GM12872 (cell line): ENCODE measurements at regions not wholly inside any gene's neighbourhood (a gene's known extent, or its start where the extent isn't known, plus 50 kb on each side); places are given as distances from the start of the nearest gene placed in this dataset.

Experiments
- CTCF ChIP-seq: IDR thresholded peaks from 3 replicates; pipeline ENCODE4 v1.5.1; 2011; ENCODE audit warnings: low read depth, mild to moderate bottlenecking, low read length, moderate library complexity; ENCODE audit not compliant: insufficient read depth

GRCh38 chr6:166738386-166739116 is 111.5 kb upstream of the RPS6KA2 start:
- no peak for TF ChIP-seq CTCF

DNA sequence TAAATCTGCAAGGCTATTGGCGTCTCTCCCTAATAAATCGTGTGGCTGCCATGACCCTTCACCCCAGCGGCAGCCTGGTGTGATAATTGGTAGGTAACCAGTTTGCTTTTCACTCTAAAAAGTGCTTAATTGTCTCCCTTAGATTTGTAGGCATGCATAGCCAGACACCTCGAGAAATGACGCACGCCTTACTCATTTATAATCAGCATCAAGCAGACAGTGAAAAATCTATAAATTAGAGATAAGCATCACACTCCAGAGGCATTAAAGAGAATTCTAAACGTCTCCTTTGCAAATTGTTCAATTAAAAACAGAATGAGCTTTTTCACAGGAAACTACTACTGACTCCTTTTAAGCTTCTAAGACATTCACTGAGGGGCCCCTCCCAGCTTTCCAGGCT is 110.2 kb upstream of the RPS6KA2 start:
- TF ChIP-seq CTCF = no peak

DNA sequence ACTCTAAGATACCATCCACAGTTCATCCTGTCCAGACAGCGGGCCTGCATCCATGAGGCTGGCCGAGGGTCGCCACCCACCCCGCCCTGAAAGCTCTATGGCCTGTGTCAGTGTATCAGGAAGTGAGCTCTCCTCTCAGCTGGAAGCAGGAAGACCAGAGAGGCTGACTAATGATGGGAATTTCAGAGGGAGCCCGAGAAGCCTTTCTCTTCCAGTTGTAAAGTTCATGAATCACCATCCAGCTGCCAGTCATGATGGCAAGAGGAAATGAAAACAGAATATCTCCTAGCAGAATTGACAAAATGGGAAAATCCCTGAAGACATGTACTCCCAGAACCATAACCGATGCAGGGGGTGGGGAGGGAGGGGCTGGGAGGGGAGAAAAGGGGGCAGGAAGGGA is 109.6 kb upstream of the RPS6KA2 start:
- no peak for TF ChIP-seq CTCF

GRCh38 chr6:166733900-166734299 is 106.8 kb upstream of the RPS6KA2 start:
- TF ChIP-seq CTCF = no peak

DNA sequence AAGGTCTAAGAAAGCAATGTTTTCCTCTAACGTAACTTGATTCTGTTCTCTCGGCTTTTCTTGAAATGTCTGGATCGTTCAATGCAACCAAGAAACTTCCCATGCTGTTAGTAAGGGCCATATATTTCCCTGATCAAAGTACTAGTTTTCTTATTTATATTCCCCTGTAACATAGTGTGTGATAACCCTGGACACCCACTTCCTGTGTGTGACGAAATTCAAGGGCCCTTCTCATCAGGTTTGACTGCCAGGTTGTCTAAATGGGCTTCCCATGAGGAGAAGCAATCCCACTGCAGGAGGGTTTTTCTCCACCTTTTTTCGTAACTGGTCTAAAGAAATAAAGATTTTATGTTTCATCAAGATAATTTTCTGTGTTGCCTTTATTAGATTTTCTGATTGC is 102.6 kb upstream of the RPS6KA2 start:
- no peak for TF ChIP-seq CTCF

GRCh38 chr6:166728884-166729530 is 102.0 kb upstream of the RPS6KA2 start:
- TF ChIP-seq CTCF = no peak

DNA sequence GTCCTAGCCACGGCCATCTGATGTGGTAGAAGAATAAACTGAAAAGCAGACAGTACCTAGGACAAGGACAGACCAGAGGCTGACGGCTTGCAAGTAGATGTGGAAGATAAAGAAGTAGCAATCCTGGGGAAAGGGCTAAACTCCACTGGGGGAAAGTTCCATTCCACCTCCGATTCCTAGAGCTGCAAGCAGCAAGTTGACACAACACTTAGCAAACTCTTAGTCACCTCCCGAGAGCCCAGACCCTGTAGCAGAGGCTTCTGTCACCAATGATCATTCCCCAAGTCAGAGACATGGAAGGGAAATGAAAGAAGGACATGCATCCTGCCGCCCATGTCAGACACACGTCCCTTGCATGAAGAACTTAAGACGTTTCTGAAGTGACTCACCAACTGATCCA is 99.2 kb upstream of the RPS6KA2 start:
- TF ChIP-seq CTCF = no peak
